ENCODE measurements at regions not wholly inside any gene's neighbourhood (a gene's known extent, or its start where the extent isn't known, plus 50 kb on each side); places are given as distances from the start of the nearest gene placed in this dataset.

- DNase-seq, result peak; percentile 22
These were observed 174.2 kb upstream of the IER5L start for GRCh38 chr9:129352146-129352865.

DNA sequence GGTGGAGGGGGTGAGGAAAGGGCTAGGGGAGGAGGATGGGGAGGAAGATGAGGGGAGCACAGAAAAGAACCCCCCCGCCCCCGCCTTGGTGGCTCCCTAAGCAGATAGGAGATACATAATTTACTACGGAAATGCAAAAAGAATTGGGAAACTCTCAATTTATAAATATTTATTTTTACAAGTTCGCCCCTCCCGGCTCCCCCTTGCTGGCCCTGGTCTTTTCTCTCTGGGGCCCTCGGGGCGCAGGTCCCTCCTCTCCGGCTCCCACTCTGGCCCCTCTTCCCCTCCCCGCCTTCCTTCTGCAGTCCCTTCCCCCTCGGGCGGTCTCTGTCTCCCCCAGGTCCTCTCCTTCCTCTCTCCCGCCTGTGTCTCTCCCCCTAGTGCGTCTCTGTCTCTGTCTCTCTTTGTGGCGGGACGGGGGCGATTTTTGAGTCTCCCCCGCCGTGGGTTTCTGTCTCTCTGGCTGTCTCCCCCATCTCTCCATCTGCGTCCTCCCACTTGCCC is 173.6 kb upstream of the IER5L start:
- DNase-seq, result no peak

DNA sequence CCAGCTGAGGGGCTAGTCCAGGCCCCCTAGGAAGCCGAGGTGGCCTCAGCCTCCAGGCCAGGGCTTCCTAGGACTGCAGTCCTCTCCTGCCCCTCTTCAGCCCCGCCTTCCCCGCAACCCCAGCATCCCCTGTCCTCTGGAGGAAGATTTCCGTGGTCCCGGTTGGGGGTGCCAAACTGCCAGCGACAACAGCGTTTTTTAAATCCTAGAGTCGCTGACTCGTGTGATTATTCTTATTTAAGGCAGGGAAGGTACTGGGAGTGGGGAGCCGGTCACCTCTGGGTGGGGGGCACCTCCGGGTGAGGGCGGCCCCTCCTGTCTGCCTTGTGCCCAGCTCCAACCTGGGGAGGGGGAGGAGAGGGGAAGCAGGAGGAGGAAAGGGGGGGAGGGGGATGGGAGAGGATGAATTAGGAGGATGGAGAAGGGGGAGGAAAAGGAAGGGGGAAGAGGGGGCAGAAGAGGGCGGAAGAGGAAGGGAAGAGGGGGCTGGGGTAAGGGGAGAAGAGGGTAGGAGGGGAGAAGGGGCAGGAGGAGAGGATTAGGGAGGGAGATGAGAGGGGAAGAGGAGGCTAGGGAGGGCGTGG is 173.1 kb upstream of the IER5L start:
- no peak for DNase-seq

DNA sequence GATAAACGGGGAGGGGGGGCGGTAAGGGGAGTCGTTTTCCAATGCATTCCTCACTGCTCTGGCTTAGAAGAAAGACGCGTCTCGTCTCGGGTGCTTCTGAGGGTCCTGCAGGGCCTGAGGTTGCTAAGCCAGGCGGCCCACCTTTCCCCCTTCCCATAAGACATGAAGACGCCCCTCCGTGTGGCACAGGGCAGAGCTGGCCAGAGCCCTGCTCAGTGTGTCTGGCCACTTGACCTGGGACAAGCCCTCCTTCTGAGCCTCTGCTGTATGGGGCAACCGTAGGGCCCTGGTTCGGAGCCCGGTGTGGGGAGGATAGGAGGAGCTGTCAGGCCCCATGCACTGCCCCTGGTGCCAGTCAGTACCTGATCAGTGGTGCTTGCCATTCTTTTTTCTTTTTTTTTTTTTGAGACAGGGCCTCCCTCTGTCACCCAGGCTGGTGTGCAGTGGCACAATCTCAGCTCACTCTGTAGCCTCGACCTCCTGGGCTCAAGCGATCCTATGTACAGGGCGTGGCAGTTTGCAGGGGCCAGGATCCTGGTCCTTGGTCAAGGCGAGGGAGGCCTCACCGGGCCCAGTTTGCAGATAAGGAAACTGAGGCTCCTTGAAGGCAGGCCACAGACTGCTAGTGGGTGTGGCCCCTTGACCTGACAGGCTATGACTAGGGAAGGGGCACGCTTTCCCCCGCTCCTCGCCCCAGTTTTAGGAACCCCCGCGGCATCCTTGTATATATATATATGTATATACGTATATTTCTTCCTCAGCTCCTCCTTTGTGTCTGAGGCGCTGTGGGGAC is 172.3 kb upstream of the IER5L start:
- no peak for DNase-seq

GRCh38 chr9:129349665-129349947 is 171.5 kb upstream of the IER5L start:
- no peak for DNase-seq

GRCh38 chr9:129348890-129349664 is 171.0 kb upstream of the IER5L start:
- no peak for DNase-seq

- DNase-seq, result no peak
These were observed 169.5 kb upstream of the IER5L start for GRCh38 chr9:129347316-129348120.

GRCh38 chr9:129346046-129346445 is 168.0 kb upstream of the IER5L start:
- no peak for DNase-seq

DNA sequence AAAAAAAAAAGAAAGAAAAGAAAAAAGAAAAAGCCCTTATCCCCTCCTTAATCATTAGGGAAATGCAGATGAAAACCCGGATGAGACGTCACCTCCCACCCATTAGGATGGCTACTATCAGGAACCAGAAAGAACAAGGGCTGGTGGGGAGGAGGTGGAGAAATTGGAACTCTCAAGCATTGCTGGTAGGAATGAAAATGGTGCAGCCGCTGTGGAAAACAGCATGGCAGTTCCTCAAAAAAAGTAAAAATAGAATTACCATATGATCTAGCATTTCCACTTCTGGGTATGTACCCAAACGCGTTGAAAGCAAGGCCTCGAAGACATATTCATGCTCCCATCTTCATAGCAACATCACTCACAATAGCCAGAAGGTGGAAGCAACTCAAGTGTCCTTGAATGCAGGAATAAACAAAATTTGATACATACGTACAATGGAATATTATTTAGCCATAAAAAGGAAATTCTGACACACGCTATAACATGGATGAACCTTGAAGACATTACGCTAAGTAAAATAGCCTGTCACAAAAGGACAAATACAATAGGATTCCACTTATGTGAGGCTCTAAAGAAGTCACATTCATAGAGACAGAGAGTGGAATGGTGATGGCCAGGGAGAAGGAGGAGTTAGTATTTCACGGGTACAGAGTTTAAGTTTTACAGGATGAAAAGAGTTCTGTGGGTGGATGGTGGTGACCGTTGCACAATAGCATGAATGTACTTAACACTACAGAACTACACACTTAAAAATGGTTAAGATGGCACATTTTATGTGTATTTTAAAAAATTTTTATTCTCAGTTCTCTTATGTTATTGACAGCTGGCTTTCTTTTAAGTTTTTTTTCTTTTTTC is 166.8 kb upstream of the IER5L start:
- no peak for DNase-seq

- no peak for DNase-seq
These were observed 165.6 kb upstream of the IER5L start for GRCh38 chr9:129343424-129344375.

DNA sequence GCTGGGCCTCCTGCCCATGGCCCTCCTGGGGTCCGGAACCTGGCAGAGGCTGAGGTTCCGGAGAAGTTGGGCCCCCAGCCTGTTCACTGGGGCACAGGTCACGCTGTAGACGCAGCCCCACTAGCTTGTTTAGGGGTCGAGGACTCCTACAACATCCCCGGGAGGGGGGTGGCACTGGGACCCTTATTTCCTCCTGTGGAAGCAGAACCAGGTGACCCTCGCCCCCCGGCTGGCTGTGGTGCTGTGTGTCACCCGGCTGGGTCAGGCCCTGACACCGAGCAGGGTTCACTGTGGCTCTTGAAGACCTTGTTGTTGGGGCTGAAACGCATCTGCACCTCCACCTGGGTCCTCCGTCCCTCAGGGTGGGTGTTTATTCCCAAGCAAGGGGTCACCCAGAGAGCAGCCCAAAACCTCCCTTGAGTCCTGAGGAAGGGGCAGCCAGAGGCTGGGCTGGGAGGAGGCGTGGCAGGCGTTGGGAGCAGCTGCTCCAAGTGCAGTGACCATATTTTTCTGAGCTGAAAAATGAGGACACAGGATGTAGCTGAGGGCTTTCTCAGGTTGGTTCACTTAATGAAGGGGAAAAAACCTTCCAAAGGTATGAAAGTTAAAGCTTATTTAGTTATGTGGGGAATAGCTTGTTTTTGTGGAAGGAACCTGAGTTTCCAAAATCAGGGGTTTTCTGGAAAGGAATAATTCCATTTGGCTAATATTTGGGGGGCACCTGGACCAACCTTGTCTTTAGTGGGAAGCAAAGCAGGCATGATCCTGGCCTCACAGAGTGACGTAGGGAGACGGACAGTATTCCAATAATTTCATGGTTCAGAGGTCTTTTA is 164.7 kb upstream of the IER5L start:
- DNase-seq, result no peak

DNA sequence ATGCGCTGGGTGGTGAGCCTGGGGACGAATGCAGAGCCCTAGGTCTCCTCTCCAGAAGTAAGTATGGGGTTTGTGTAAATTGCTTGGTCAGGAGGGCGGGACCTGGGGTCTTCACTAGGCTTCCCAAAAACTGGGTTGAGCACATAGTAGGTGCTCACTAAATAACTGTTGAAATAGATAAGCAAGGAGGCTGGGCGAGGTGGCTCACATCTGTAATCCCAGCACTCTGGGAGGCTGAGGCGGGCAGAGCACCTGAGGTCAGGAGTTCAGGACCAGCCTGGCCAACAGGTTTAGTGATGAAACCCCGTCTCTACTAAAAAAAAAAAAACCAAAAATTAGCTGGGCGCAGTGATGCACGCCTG is 163.9 kb upstream of the IER5L start:
- no peak for DNase-seq

- no peak for DNase-seq
These were observed 163.3 kb upstream of the IER5L start for GRCh38 chr9:129341171-129341986.

DNA sequence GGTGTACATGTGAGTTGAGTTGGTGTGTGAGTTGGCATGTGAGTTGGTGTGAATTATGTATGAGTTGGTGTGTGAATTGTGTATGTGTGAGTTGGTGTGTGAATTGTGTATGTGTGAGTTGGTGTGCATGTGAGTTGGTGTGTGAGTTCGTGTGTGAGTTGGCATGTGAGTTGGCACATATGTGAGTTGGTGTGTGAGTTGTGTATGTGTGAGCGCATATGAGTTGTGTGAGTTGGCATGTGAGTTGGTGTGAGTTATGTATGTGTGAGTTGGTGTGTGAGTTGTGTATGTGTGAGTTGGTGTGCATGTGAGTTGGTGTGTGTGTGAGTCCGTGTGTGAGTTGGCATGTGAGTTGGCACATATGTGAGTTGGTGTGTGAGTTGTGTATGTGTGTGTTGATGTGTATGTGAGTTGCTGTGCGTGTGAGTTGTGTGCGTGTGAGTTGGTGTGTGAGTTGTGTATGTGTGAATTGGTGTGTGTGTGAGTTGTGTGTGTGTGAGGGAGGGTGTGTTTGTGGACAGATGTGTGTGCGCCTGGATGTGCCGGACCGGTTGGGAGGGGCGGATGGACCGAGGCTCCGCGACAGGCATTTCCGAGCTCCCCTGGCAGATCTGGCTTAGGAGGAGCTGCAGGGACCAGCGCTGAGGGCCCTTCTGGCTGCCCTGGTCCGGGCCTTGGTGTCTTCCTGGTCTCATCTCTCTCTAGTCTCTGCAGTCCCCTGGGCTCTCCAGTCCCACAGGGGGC is 162.5 kb upstream of the IER5L start:
- no peak for DNase-seq

- DNase-seq, result no peak
These were observed 161.6 kb upstream of the IER5L start for GRCh38 chr9:129339539-129340157.

- DNase-seq, result no peak
These were observed 160.8 kb upstream of the IER5L start for GRCh38 chr9:129338724-129339430.
